DMS153 treated with DMSO at 0.1 percent for 48 hours (cell line): ENCODE measurements at regions not wholly inside any gene's neighbourhood (a gene's known extent, or its start where the extent isn't known, plus 50 kb on each side); places are given as distances from the start of the nearest gene placed in this dataset.

ENCODE experiments used
- DNase-seq: peaks from one replicate; lab custom pipeline; 2025; ENCODE audit not compliant: unreplicated experiment; lab: John Stamatoyannopoulos, UW

DNA sequence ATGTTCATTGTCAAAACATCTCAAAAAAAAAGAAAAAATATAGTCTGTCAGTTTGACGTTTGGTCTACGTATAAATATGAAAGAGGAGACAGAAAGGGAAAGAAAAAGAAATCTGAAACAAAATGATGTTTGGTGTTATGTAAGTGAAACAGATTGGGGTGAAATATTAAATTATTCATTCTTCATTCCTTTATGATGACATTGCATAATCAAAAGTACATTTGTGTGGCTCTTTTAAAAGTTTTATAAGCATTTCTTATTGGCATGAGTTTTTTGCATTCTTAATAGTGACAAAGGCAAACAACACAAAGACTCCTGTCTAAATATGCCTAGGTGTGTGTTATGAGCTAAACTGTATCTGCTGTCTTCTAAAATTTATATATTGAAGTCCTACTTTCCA, 232.6 kb downstream of the EFNB2 start:
- no peak for DNase-seq

DNA sequence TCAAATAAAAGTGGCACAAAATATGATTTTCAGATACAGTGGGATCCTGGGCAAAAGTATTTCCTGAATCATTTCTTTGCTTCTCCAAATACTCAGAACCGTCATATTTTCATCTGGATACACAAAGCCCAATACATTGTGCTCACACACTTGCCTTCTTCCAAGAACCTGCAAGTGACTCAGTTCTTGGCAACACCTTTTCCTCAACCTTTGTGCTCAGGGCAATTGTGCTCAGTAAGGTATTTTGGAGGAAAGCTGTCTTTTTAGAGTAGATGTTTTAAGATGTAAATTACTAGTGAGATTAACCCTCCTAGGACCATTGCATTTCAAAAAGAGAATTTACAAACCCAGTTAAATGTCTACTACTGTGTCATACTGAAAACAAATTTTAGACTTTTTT, 233.5 kb downstream of the EFNB2 start:
- no peak for DNase-seq

DNA sequence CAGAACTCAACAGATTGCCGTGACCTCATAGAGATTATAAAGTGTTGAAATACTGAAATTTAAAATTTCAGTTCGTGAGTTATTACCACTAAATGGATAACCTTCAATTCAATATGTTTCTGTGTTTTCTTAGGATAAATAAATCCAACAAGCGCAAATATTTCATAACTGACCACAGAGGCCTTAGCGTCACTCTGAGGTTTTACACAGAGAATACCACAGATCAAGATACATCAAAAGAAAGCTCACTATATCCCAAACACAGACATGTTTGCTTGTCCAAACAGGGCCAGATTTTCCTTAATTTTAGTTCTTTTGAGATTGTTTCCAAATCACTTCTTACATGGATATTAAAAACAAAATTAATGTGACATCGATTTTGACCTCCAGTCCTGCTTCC, 235.8 kb downstream of the EFNB2 start:
- no peak for DNase-seq

DNA sequence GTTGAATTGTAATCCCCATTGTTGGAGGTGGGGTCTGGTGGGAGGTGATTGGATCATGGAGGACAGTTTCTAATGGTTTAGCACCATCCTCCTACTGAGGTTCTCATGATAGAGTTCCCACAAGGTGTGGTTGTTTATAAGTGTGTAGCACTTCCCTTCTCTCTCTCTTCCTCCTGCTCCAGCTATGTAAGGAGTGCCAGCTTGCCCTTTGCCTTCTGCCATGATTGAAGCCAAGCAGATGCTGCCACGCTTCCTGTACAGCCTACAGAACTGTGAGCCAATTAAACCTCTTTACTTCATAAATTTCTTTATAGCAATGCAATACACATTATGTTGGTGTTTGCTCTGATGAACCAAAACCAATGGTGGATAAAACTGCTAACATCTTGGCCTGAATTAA, 238.2 kb downstream of the EFNB2 start:
- no peak for DNase-seq

DNA sequence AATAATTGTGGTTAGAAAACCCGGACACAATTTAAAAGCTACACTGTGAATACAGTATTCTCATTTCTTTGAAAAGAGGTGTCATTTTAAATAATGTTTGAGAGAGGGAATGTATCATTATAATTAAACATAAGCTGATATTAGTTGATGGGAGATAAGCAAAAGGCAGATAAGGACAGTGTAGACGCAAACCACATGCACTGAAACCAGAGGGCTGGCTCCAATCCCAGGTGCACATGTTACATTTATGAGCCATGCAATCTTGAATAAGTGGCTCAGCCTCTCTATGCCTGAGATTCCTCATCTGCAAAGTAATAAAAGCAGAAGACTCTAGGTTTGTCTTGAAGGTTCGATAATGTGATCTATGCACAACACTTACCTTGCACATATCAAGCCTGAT, 238.7 kb downstream of the EFNB2 start:
- no peak for DNase-seq

DNA sequence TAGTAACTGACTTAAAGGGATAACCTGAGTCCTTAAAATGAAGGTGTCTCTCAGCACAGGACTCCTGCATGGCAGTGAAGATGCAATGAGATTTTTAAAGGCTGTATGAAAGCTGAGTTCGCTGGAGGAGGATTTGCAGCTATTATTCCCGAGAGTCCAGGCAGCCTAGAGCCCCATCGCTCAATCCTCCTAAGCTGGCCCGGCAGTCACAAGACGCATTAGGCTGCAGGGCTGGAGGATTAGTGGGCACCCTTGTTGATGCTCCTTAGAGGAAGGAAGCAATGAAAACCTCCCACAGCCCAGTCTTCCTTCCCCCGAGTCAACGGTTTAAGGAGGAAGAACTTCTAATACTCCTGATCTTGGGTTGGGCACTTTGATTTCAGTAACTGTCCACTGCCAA, 239.5 kb downstream of the EFNB2 start:
- DNase-seq: no peak

DNA sequence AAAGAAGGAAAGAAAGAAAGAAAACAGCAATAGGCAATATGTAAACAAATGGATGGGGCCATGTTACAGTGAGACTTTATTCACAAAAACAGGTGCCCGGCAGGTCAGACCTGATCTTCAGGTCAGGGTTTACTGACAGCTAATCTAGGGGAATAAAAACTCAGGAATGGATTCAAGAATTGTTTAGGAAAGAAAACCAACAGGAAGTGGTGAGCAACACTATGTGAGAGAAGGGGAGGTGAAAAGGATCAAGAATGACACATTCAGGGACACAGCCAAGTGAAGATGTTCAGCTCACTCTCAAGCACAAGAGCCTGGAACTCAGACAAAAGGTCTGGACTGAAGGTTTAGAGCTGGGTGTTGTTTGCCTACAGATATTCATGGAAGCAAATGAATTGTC, 244.5 kb downstream of the EFNB2 start:
- no peak for DNase-seq

DNA sequence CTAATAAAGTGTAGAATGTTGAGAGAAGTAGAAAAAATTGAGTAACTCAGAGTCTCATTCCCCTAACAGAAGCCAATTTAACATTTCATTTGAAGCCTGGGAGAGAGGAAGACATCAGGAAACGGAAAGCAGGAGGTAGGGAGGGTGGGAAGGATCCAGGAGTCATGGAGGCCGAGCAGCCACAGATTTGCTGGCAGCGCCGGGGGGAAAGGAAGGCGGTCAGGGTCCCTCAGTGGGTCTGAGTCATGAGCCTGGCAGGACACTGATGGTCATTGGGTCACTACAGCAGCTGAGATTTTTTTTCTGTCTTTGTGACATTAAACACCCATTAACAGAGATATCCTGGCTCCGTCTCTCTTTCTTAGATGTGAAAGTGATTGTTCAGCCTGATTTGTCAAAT, 248.1 kb downstream of the EFNB2 start:
- DNase-seq: no peak

DNA sequence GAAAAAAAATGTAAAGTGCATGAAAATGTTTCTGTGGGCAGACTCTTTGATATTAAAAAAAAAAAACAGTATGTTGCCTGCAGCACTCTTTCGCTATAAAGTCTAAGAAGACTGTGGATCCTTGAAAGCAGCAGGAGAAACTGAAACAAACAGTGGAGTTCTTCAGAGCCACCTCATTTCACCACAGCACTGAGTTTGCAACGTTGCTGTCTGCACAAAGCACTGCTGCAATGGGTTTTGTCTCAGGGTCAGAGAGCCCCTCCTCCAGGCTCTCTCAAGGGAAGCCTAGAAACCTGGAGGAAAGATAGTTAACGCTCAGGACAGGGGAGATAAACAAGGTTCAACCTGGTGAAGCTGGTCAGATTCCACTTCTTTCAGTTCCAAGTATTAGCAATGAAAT, 248.7 kb downstream of the EFNB2 start:
- no peak for DNase-seq

DNA sequence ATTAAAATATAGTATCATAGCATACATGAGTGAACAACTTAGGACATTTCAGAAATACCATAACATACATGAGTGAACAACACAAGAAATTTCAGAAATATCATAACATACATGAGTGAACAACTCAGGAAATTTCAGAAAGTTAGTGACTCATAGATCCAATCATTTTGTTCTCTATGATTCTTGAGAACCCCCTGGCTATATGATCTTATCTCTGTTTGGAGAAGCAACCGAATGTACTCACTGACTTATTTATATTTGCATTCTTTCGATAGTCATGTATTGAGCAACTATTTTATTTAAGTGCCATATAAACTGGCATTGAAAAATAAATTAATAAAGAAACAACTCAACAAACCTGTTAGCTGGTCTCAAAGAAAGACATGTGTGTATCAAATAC, 251.1 kb downstream of the EFNB2 start:
- no peak for DNase-seq

DNA sequence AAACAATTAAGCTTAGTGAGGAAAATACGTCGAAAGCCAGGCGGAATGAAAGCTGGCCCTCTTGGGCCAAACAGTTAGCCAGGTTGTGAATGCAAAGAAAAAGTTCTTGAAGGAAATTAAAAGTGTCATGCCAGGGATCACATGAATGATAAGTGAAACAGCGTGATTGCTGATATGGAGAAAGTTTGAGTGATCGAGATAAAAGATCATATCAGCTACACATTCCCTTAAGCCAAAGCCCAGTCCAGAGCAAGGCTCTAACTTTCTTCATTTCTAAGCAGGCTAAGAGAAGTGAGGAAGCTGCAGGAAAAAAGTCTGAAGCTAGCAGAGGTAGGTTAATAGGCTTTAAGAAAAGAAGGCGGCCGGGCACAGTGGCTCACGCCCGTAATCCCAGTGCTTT, 254.0 kb downstream of the EFNB2 start:
- DNase-seq: no peak

DNA sequence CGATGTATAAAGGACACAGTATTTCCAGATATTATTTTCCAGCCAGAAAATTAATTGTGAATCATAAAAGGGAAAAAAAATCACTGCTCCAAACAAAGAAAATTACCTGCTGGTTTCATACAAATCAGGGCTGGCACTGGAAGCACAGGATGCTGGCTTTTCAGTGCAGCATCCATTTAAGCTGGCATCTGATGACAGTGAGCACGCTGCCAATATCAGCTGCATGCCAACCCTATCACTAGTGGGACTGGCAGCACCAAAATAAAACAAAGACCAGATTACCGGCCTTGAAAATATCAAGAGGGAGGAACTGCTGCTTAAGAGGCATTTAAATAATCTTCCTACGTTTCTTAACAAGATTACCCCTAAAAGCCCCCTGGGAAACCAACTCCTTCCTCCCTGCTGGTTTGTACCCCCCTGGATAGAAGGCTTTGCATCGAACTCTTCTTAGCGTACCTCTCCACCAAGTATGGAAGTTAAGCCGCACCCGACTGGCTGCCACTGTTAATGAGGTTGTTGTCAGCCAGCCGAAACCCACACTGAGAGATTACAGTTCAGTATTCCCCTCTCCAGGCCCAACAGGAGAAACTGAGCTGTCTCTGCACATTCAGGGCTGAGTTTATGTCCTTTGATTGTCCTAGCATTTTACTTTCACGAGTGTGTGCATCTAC, 257.8 kb downstream of the EFNB2 start:
- no peak for DNase-seq

DNA sequence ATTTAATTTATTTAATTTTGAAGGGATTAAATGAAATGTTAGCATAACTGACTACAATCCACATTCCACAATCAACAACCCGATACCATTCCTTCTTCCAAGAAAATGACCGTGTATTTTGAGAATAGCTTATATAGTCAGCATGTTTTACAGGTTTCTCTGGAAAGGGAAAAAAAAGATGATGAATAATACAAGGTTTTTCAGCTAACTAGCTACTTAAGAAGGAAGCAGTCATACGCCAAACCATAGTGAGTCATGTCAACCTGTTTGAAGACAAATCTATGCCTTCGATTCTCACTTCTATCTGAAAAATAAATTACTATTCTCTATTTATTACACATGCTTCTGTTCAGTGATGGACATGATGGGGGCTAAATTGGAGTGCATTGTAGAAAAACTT, 258.6 kb downstream of the EFNB2 start:
- no peak for DNase-seq

DNA sequence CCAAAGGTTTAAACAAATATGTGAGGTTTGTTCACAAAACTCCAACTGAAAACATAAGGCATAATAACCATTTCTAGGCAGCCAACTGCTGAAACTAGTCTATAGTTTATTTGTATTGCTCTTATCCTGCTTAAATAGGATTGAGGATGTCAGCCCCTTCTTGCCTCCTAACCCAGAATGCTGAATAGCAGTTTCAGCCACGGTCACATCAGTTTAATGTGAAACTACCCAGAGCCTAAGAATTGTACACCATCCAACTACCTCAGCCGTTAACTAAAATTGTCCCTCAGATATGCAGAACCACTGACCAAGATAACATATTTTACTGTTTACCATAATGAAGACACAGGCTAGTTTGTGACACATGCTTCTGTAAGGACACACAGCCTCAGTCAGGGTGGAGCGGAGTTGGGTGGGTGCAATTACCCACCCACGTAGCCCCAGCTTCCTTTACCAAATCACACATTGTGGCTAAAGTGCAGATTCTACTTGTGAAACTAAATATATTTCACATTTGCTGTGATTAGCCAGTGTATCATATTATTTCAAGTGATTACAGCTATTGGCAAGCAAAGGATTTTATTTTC, 259.9 kb downstream of the EFNB2 start:
- no peak for DNase-seq

DNA sequence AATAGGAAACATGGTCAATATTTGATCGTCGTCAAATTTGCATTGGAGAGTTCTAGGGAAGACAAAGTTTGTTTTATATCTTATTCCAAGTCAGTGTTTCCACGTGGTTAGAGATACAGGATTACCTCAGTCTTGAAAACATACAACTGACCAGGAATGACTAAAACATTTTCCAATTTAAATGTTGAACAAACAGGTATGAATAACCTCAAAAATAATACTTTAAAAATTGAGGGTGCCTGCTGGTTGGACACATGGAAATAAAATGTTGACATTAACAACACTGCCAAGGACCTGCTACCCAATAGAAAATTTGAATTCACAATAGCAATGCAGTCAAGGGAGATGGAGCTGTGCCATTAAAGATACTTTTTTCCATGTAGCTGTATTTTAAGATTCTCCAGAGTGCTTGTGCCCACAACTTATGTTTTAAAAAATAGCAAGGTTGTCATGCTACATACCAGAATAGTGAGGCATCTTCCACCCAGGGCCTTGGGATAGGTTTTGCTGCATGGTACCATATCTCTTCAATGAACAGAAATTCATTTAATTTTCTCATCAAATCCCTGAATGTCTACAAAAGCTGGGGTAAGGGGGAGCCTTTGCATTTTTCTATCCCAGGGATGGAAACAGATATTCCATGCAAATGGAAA, 260.8 kb downstream of the EFNB2 start:
- DNase-seq: no peak

DNA sequence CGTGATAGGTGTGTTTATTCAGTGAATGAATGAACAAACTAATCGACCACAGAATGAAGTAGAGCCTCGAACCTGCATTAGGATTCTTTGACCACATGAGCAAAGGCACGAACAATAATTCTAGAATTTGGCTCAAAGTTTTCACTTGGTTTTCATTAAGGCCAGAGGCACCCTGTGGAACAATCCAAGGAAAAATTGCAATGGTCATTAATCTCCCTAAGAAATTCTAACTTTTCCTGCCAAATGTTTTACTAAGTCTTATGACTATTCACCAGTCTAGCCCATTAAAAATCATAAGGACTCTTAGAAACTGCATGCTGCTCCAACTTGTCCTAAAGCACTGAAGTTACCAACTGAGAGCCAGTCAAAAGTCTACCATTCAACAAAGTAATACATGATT, 271.7 kb downstream of the EFNB2 start:
- no peak for DNase-seq

DNA sequence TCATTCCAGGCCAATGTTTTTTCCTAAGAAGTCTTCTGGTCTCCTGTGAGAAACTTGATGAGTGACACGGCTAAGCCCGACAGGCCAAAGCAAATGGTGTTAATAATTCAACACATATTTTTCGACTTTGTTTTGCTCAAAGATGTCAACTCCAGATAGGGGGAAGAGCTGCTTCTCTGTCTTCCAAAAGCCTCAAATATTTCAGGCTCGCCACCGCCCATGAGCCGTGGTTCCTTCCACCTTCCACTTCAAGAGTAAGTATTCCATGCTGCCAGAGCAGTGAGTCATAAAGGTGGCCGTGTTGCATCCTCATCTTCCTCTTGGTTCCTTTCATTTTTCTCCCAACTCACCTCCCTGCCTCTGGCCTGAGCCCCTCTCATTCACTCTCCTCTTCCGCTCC, 272.6 kb downstream of the EFNB2 start:
- DNase-seq: no peak

DNA sequence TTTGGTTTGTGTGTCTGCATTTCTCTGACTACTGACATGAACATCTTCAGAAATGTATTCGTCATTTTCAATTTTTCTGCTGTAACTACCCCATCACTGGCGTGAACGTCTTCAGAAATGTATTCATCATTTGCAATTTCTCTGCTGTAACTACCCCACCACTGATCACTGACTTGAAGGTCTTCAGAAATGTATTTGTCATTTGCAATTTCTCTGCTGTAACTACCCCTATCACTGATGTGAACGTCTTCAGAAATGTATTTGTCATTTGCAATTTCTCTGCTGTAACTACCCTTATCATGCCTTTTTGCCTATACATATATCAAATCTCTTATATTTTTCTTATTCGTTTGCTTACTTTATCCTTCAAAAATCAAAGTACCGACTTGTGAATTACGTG, 274.0 kb downstream of the EFNB2 start:
- DNase-seq: no peak

DNA sequence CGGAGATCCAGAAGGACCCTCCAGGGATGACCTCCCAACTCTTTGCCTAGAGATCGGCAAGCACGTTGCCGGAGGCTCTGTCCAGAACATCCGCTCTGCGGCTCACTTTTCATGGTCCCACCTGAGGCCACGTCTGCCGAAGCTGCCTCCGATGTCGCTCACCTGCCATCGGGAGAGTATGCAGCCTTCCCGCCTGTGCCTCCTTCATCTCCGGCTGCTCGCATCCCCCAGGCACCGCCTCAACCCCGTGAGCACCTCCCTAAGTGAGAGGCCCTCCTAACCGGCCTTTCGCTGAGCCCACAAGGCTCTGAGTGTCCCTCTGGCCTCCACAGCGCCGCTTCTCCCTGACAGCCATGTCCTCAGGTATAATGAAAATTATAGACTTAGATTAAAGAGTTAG, 275.1 kb downstream of the EFNB2 start:
- DNase-seq: no peak

DNA sequence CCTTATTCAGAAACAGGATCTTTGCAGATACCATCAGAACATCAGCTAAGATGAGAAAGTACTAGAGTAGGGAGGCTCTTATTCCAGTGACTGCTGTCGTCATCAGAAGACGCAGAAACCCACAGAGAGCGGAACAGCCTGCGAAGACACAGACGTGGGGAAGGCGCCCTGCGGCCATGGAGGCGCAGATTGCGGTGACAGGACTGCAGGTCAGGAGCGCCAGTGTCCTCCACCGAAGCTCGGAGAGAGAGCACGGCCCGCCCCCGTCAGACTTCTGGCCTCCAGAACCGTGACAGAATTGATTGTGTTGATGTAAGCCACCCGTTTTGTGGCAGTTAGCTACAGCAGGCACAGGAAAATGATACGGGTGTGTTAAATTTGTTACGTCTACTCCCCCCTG, 275.5 kb downstream of the EFNB2 start:
- no peak for DNase-seq

DNA sequence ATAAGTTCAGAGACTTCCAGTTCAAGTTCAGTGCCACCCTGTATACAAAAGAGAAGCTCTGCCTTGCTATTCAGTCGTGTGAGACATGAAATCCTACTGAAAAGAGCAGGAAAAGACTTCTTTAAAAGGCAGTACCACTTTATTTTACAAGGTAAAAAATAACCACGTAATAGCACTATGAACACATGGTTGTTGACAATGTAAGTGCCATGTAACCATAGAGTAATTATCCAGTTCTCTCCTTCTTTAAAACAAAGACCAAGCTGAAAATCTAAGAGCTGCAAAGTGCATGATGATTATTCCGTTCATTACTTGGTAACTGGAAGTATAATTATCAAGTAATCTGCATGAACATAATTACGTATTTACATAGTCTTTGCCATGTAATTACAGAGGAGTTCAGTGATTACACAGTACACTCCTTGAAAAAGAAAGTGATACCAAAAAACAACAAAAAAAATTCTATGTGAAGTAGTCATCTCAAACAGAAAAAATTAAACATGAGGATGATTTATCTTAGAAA, 288.7 kb downstream of the EFNB2 start:
- no peak for DNase-seq

DNA sequence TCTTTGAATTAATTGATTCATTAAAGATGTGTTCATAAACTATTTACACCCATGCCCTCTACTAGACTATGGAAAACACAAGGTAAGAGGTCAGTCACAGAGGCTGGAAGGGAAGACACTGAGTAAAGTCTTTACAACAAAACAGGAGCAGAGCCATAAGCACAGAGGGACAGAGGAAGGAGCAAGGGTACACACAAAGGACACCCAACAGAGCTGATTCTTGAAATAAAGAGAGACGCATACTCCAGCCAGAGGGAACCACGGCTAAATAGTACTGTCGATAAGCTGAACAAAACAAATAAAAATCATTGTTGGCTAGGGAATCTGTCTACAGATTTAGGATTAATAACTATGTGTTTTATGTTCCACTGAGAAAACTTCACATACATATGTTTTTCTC, 289.2 kb downstream of the EFNB2 start:
- no peak for DNase-seq
